Nephron progenitor cell (in vitro differentiated cells): ENCODE measurements at regions not wholly inside any gene's neighbourhood (a gene's known extent, or its start where the extent isn't known, plus 50 kb on each side); places are given as distances from the start of the nearest gene placed in this dataset.

Experiments used
- DNase-seq: peaks from one replicate; pipeline ENCODE4 v3.0.0; 2021
- H3K27ac Mint-ChIP-seq: 2 replicates; pipeline ENCODE4 v1.8.0; 2021; ENCODE audit warnings: mild to moderate bottlenecking, moderate library complexity, mixed read lengths
- H3K27me3 Mint-ChIP-seq: 2 replicates; pipeline ENCODE4 v1.8.0; 2021; ENCODE audit warnings: mild to moderate bottlenecking, low read depth, mixed read lengths; ENCODE audit not compliant: poor library complexity
- H3K36me3 Mint-ChIP-seq: 2 replicates; pipeline ENCODE4 v1.8.0; 2021; ENCODE audit warnings: low read depth, mixed read lengths
- H3K4me1 Mint-ChIP-seq: 2 replicates; pipeline ENCODE4 v1.8.0; 2021; ENCODE audit warnings: mixed read lengths
- H3K4me3 Mint-ChIP-seq: 2 replicates; pipeline ENCODE4 v1.8.0; 2021; ENCODE audit warnings: mild to moderate bottlenecking, moderate library complexity, mixed read lengths
- H3K9me3 Mint-ChIP-seq: 2 replicates; pipeline ENCODE4 v1.8.0; 2021; ENCODE audit warnings: mild to moderate bottlenecking, moderate library complexity, mixed read lengths
- TF ChIP-seq, protein P1 (sequence below): fragments of 200-600 bp; sonication (generic); IDR thresholded peaks from 2 replicates; pipeline ENCODE4 v1.5.0; 2021; ENCODE audit warnings: antibody characterized with exemption

DNA sequence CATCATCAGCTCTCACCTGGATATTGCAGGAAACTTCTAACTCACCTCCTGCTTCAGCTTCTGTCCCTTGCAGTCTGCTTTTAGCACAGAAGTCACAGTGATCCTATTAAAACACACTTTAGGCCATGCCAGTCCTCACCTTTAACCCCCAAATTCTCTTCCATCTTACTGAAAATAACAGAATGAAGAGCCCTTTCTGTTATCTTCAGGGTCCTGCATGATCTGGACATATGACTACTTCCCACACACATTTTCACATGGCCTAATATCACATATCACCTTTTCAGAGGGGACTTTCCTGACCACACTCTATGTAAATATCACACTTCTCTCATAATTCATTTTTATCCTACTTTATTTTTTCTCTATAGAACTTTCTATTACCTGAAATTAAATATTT is 550.6 kb upstream of the CLINT1 start:
- peaks cover 4% of the 10 kb centered on the region for H3K9me3 Mint-ChIP-seq
- no peak for DNase-seq

DNA sequence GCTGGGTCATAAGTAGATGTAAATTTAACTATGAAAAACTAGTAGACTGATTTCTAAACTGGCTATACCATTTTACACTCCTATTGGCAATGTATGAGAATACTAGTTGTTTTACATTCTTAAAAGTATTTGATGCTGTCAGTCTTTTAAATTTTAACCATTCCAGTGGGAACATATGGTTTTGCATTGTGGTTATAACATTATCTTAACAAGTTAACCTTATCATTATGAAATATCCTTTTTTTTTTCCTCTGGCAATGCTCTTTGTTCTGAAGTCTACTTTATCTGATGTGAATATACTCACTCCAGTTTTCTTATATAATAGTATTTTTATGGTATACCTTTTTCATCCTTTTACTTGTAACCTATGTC is 548.9 kb upstream of the CLINT1 start:
- Mint-ChIP-seq H3K9me3 (peaks cover 20% of the 10 kb centered on the region), H3K27me3 (peaks cover 3% of the 10 kb centered on the region), H3K4me1 (no peaks in the 10 kb centered on the region), H3K27ac (no peak overlapping the region), H3K36me3 (peaks cover 6% of the 10 kb centered on the region), H3K4me3 (no peak overlapping the region)
- no peak for DNase-seq
- TF ChIP-seq, protein P1, sequence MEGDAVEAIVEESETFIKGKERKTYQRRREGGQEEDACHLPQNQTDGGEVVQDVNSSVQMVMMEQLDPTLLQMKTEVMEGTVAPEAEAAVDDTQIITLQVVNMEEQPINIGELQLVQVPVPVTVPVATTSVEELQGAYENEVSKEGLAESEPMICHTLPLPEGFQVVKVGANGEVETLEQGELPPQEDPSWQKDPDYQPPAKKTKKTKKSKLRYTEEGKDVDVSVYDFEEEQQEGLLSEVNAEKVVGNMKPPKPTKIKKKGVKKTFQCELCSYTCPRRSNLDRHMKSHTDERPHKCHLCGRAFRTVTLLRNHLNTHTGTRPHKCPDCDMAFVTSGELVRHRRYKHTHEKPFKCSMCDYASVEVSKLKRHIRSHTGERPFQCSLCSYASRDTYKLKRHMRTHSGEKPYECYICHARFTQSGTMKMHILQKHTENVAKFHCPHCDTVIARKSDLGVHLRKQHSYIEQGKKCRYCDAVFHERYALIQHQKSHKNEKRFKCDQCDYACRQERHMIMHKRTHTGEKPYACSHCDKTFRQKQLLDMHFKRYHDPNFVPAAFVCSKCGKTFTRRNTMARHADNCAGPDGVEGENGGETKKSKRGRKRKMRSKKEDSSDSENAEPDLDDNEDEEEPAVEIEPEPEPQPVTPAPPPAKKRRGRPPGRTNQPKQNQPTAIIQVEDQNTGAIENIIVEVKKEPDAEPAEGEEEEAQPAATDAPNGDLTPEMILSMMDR, result no peak

More for the DNA sequence above, 550.6 kb upstream of the CLINT1 start:
- Mint-ChIP-seq H3K4me1 (no peaks in the 10 kb centered on the region), H3K27ac (no peak overlapping the region), H3K27me3 (peaks cover 8% of the 10 kb centered on the region), H3K4me3 (no peak overlapping the region), H3K36me3 (no peaks in the 10 kb centered on the region)
- TF ChIP-seq, protein P1, result no peak

DNA sequence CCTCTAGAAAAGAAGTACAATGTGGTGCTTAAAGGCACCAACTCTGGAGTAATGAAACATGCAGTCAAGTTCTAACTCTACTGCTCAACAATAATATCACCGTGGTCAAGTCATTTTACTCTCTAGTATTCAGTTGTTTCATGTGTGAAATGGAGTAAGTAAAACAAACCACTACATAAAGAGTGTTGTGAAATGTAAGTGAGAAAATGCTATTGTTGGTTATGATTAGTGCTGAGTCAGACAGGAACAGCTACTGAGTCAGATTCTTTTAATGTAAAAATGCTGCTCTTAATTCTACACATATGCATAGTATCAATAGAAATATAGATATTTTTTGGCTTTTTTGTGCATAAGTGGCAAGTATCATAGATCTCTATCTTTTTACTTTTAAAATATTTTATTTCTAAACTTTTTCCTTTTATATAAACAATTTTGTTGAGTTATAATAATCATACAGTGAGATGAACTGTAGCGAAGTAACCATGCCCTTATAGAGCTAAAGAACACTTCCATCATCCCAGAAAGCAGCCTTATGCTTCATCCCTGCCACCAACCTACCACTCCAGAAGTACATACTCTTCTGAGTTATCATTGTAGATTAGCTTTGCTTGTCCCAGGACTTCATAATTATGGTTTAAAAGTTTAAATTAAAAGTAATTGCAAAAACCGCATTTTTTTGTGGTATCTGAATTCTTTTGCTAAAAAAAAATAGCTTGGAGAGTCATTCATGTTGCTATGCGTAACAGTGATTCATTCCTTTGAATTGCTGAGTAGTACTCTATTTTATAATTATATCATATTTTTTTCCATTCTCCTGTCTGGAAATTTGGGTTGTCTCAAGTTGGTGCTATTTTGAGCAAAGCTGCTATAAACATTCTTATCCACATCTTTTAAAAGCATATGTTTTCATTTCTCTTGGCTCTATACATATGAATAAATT is 548.2 kb upstream of the CLINT1 start:
- Mint-ChIP-seq H3K4me3 (no peak overlapping the region), H3K27ac (no peak overlapping the region), H3K27me3 (peaks cover under 1% of the 10 kb centered on the region), H3K4me1 (no peaks in the 10 kb centered on the region), H3K9me3 (peaks cover 20% of the 10 kb centered on the region), H3K36me3 (peaks cover 6% of the 10 kb centered on the region)
- TF ChIP-seq, protein P1, result no peak
- no peak for DNase-seq

DNA sequence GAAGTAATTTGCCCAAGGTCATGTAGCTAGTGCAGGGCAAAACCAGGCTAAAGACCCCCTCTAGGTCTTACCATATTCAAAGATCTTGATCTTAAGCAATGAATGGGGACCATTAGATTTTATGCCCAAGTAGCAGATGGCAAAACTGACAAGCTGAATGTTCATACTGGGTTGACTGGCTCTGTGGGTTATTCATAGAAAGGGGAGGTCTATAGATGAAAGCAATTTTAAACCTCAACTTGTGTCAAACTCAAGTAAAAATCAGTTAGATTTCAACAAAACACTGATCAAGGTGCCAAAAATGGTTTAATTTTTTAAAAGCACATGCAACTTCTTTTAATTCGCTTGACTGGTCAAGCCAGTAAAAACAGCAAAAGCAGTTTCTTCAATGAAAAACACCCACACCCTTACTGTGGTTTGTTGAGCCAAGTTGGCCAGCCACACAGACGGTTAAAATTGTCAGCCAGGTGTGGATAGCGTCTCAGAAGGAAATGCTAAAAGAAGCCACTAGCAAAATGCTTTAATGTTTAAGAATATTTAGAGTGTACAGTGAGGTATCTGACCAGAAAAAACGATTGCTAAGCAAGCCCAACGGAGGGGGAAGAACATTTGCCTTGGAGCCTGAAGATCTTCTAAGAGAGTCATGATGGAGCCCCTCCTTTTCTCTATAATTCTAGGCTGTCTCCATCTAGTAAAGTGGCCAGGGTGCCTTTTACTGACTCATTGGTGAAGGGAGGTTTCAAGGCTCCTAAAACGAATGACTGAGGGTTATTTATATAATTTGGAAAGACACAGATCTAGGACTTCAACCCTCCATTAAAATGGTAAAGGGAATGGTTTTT is 539.6 kb upstream of the CLINT1 start:
- no peak for DNase-seq
- TF ChIP-seq, protein P1, result no peak
- Mint-ChIP-seq H3K27ac (no peak overlapping the region), H3K27me3 (peaks cover 2% of the 10 kb centered on the region), H3K4me1 (no peaks in the 10 kb centered on the region), H3K9me3 (peaks cover 11% of the 10 kb centered on the region), H3K4me3 (no peak overlapping the region), H3K36me3 (peaks cover 6% of the 10 kb centered on the region)

DNA sequence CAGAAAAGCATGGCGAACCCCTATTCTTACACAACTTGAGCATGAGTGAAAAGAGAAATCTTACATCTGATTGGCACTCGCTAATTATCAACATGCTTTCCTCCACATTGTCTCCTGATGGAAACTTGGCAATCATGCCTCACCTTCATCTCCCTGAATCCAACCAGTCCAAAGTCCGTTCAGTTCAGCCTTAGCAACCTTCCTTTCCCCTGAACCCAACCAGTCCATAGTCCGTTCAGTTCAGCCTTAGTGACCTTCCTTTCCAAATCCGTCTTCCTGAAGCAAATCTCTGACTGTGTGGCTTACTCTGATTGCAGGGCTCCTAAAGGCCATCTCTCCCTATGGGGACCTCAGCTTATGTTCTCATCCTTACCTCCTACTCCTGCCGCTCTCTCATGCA is 538.3 kb upstream of the CLINT1 start:
- DNase-seq, result no peak
- peaks cover 2% of the 10 kb centered on the region for H3K27me3 Mint-ChIP-seq
- no peaks in the 10 kb centered on the region for H3K36me3 Mint-ChIP-seq
- H3K4me1 Mint-ChIP-seq, result no peaks in the 10 kb centered on the region
- H3K27ac Mint-ChIP-seq, result no peak overlapping the region
- no peak overlapping the region for H3K4me3 Mint-ChIP-seq
- TF ChIP-seq, protein P1, result no peak
- peaks cover 3% of the 10 kb centered on the region for H3K9me3 Mint-ChIP-seq
